ENCODE measurements at regions not wholly inside any gene's neighbourhood (a gene's known extent, or its start where the extent isn't known, plus 50 kb on each side); places are given as distances from the start of the nearest gene placed in this dataset.

GRCh38 chr11:116501728-116502127 lies 271.1 kb downstream of the BUD13 start:
- Histone ChIP-seq H3K4me3 (replicated peaks in 1 of 4; ENCODE audit: control extremely low read depth in 1 of 4, insufficient read depth in 1 of 4, low read depth in 3 of 4, low read length in 4 of 4) (no peak overlapping the region), H3K9ac (ENCODE audit: insufficient read depth, low read length) (no peak overlapping the region), H3K9me3 (ENCODE audit: control insufficient read depth, insufficient read depth, low read depth, low read length) (no peaks in the 10 kb centered on the region), H4K20me1 (ENCODE audit: control insufficient read depth, extremely low read depth, insufficient read depth, low read length) (no peaks in the 10 kb centered on the region), H3K36me3 (ENCODE audit: control insufficient read depth, insufficient read depth, low read length) (no peaks in the 10 kb centered on the region), H3K4me2 (ENCODE audit: extremely low read depth, insufficient read depth, low read length) (no peak overlapping the region), H3K79me2 (ENCODE audit: control insufficient read depth, insufficient read depth, low read length) (no peaks in the 10 kb centered on the region), H3K4me1 (ENCODE audit: control insufficient read depth, extremely low read depth, insufficient read depth, low read length) (no peaks in the 10 kb centered on the region), H2AFZ (ENCODE audit: low read length) (no peak overlapping the region), H3K27me3 (ENCODE audit: control insufficient read depth, insufficient read depth, low read length) (no peaks in the 10 kb centered on the region), H3K27ac (ENCODE audit: insufficient read depth, low read length) (no peak overlapping the region)
- DNase-seq (ENCODE audit: low read depth in 2 of 2): no peak
- no peak for TF ChIP-seq EZH2 (IDR thresholded peaks at IDR 0.05; ENCODE audit: low read length, missing control alignments)
- TF ChIP-seq CTCF (conservative IDR thresholded peaks at IDR 0.05 in 1 of 2, IDR thresholded peaks at IDR 0.05 in 1 of 2; ENCODE audit: low read depth in 1 of 2, low read length in 2 of 2): no peak

GRCh38 chr11:116500947-116501602 lies 271.7 kb downstream of the BUD13 start:
- H3K4me1 ChIP-seq (ENCODE audit: control insufficient read depth, extremely low read depth, insufficient read depth, low read length): no peaks in the 10 kb centered on the region
- H3K79me2 ChIP-seq (ENCODE audit: control insufficient read depth, insufficient read depth, low read length): no peaks in the 10 kb centered on the region
- no peak for TF ChIP-seq CTCF (conservative IDR thresholded peaks at IDR 0.05 in 1 of 2, IDR thresholded peaks at IDR 0.05 in 1 of 2; ENCODE audit: low read depth in 1 of 2, low read length in 2 of 2)
- TF ChIP-seq EZH2 (IDR thresholded peaks at IDR 0.05; ENCODE audit: low read length, missing control alignments): no peak
- no peak overlapping the region for H3K4me3 ChIP-seq (replicated peaks in 1 of 4; ENCODE audit: control extremely low read depth in 1 of 4, insufficient read depth in 1 of 4, low read depth in 3 of 4, low read length in 4 of 4)
- H3K9ac ChIP-seq (ENCODE audit: insufficient read depth, low read length): no peak overlapping the region
- no peak for DNase-seq (ENCODE audit: low read depth in 2 of 2)
- no peaks in the 10 kb centered on the region for H3K9me3 ChIP-seq (ENCODE audit: control insufficient read depth, insufficient read depth, low read depth, low read length)
- no peak overlapping the region for H3K4me2 ChIP-seq (ENCODE audit: extremely low read depth, insufficient read depth, low read length)
- H2AFZ ChIP-seq (ENCODE audit: low read length): no peak overlapping the region
- no peak overlapping the region for H3K27ac ChIP-seq (ENCODE audit: insufficient read depth, low read length)
- H3K36me3 ChIP-seq (ENCODE audit: control insufficient read depth, insufficient read depth, low read length): no peaks in the 10 kb centered on the region
- H3K27me3 ChIP-seq (ENCODE audit: control insufficient read depth, insufficient read depth, low read length): no peaks in the 10 kb centered on the region
- H4K20me1 ChIP-seq (ENCODE audit: control insufficient read depth, extremely low read depth, insufficient read depth, low read length): no peaks in the 10 kb centered on the region

- no peak for DNase-seq (ENCODE audit: low read depth in 2 of 2)
- Histone ChIP-seq H3K9me3 (ENCODE audit: control insufficient read depth, insufficient read depth, low read depth, low read length) (no peaks in the 10 kb centered on the region), H3K27ac (ENCODE audit: insufficient read depth, low read length) (no peak overlapping the region), H2AFZ (ENCODE audit: low read length) (no peak overlapping the region), H3K79me2 (ENCODE audit: control insufficient read depth, insufficient read depth, low read length) (no peaks in the 10 kb centered on the region), H3K4me3 (replicated peaks in 1 of 4; ENCODE audit: control extremely low read depth in 1 of 4, insufficient read depth in 1 of 4, low read depth in 3 of 4, low read length in 4 of 4) (no peak overlapping the region), H3K36me3 (ENCODE audit: control insufficient read depth, insufficient read depth, low read length) (no peaks in the 10 kb centered on the region), H3K4me2 (ENCODE audit: extremely low read depth, insufficient read depth, low read length) (no peak overlapping the region), H3K27me3 (ENCODE audit: control insufficient read depth, insufficient read depth, low read length) (no peaks in the 10 kb centered on the region), H3K4me1 (ENCODE audit: control insufficient read depth, extremely low read depth, insufficient read depth, low read length) (no peaks in the 10 kb centered on the region), H4K20me1 (ENCODE audit: control insufficient read depth, extremely low read depth, insufficient read depth, low read length) (no peaks in the 10 kb centered on the region), H3K9ac (ENCODE audit: insufficient read depth, low read length) (no peak overlapping the region)
- TF ChIP-seq EZH2 (IDR thresholded peaks at IDR 0.05; ENCODE audit: low read length, missing control alignments): no peak
Observed at GRCh38 chr11:116500026-116500946, 272.5 kb downstream of the BUD13 start.
